IMR-90 (cell line): ENCODE measurements at regions not wholly inside any gene's neighbourhood (a gene's known extent, or its start where the extent isn't known, plus 50 kb on each side); places are given as distances from the start of the nearest gene placed in this dataset.

Experiments used
- ATAC-seq: fragments of 200-7000 bp; cut with Tn5 transposase; 2 replicates; pipeline ENCODE4 v1.9.1; 2020; ENCODE audit warnings: low read depth, mild to moderate bottlenecking, moderate library complexity
- BruUV-seq: library from RNA; stranded (reverse); fragments of 400-500 nt; replicated peaks from 2 replicates; lab custom pipeline; 2021; lab: Mats Ljungman, UMichigan
- CTCF ChIA-PET: fragments of 300-600 bp; formaldehyde crosslinking; extraction: SDS; loops from one replicate; lab custom pipeline; 2021; ENCODE audit warnings: antibody characterized with exemption; lab: Yijun Ruan, JAX
- POLR2A ChIA-PET: fragments of 300-600 bp; sonication (Branson Sonifier 250); formaldehyde crosslinking; loops from one replicate; lab custom pipeline; 2022; ENCODE audit warnings: antibody characterized with exemption; ENCODE audit not compliant: unreplicated experiment; lab: Charles Lee
- DNase-seq: peaks from one replicate; pipeline ENCODE4 v3.0.0; 2013
- H2AFZ ChIP-seq: replicated peaks from 2 replicates; pipeline ENCODE3; 2013; ENCODE audit warnings: low read length, mild to moderate bottlenecking; ENCODE audit not compliant: poor library complexity
- H2AK5ac ChIP-seq: 2 replicates; pipeline ENCODE4 v1.6.1; 2013; ENCODE audit warnings: low read depth, low read length, inconsistent platforms
- H2AK9ac ChIP-seq: replicated peaks from 2 replicates; pipeline ENCODE3; 2013; ENCODE audit warnings: mild to moderate bottlenecking, low read depth, low read length, moderate library complexity; ENCODE audit not compliant: poor library complexity
- H2BK120ac ChIP-seq: 2 replicates; pipeline ENCODE4 v1.6.1; 2013; ENCODE audit warnings: low read depth, low read length, inconsistent platforms
- H2BK15ac ChIP-seq: 3 replicates; pipeline ENCODE4 v1.6.1; 2013; ENCODE audit warnings: low read depth, low read length, inconsistent platforms
- H2BK20ac ChIP-seq: 2 replicates; pipeline ENCODE4 v1.6.1; 2013; ENCODE audit warnings: low read depth, mild to moderate bottlenecking, inconsistent platforms, low read length, moderate library complexity
- H2BK5ac ChIP-seq: 2 replicates; pipeline ENCODE4 v1.6.1; 2013; ENCODE audit warnings: mild to moderate bottlenecking, low read depth, low read length, inconsistent platforms; ENCODE audit not compliant: poor library complexity, severe bottlenecking
- H3K14ac ChIP-seq: replicated peaks from 2 replicates; pipeline ENCODE4 v1.6.1; 2013; ENCODE audit warnings: low read depth, low read length, inconsistent platforms
- H3K18ac ChIP-seq: 2 replicates; pipeline ENCODE4 v1.6.1; 2013; ENCODE audit warnings: low read depth, low read length, control low read depth
- H3K23ac ChIP-seq: 2 replicates; pipeline ENCODE4 v1.6.1; 2013; ENCODE audit warnings: low read depth, low read length, inconsistent platforms
- H3K27ac ChIP-seq: 2 replicates; pipeline ENCODE4 v1.5.1; 2013; ENCODE audit warnings: mild to moderate bottlenecking, control low read depth, low read length; ENCODE audit not compliant: insufficient read depth
- H3K27me3 ChIP-seq: 2 replicates; pipeline ENCODE4 v1.6.1; 2013; ENCODE audit warnings: low read length; ENCODE audit not compliant: control insufficient read depth, insufficient read depth
- H3K36me3 ChIP-seq: 2 replicates; pipeline ENCODE4 v1.6.1; 2013; ENCODE audit warnings: low read length, mixed read lengths; ENCODE audit not compliant: control insufficient read depth, insufficient read depth
- H3K4ac ChIP-seq: 2 replicates; pipeline ENCODE4 v1.6.1; 2013; ENCODE audit warnings: low read depth, low read length, inconsistent platforms
- H3K4me1 ChIP-seq: 2 replicates; pipeline ENCODE4 v1.6.1; 2013; ENCODE audit warnings: low read length, mixed read lengths; ENCODE audit not compliant: control insufficient read depth, insufficient read depth
- H3K4me2 ChIP-seq: 2 replicates; pipeline ENCODE4 v1.6.1; 2013; ENCODE audit warnings: low read depth, mild to moderate bottlenecking, control low read depth, low read length, moderate library complexity
- H3K4me3 ChIP-seq: 2 replicates; pipeline ENCODE4 v1.5.1; 2013; ENCODE audit warnings: low read depth, mild to moderate bottlenecking, control low read depth, low read length, moderate library complexity; ENCODE audit not compliant: insufficient read depth
- H3K56ac ChIP-seq: 2 replicates; pipeline ENCODE4 v1.6.1; 2013; ENCODE audit warnings: low read length, inconsistent platforms; ENCODE audit not compliant: insufficient read depth; ENCODE audit errors: extremely low read depth
- H3K79me1 ChIP-seq, 2 experiments: 2 replicates each; pipeline ENCODE4 v1.6.1; 2013; ENCODE audit warnings: low read length in 2 of 2, inconsistent platforms in 1 of 2, low read depth in 1 of 2
- H3K9ac ChIP-seq: 2 replicates; pipeline ENCODE4 v1.6.1; 2013; ENCODE audit warnings: low read depth, low read length, control low read depth
- H3K9me1 ChIP-seq: 2 replicates; pipeline ENCODE4 v1.6.1; 2013; ENCODE audit warnings: low read length, inconsistent platforms; ENCODE audit not compliant: insufficient read depth
- H3K9me3 ChIP-seq: 2 replicates; pipeline ENCODE4 v1.6.1; 2013; ENCODE audit warnings: low read length; ENCODE audit not compliant: control insufficient read depth, insufficient read depth
- H4K20me1 ChIP-seq: 2 replicates; pipeline ENCODE4 v1.6.1; 2013; ENCODE audit warnings: low read length, inconsistent platforms; ENCODE audit not compliant: insufficient read depth
- H4K5ac ChIP-seq: 2 replicates; pipeline ENCODE4 v1.6.1; 2013; ENCODE audit warnings: mild to moderate bottlenecking, low read depth, low read length, control low read depth
- H4K8ac ChIP-seq, 2 experiments: 2 replicates each; pipeline ENCODE4 v1.6.1; 2013; ENCODE audit warnings: low read depth in 2 of 2, low read length in 2 of 2, control low read depth in 1 of 2, inconsistent platforms in 1 of 2
- H4K91ac ChIP-seq: 2 replicates; pipeline ENCODE4 v1.6.1; 2013; ENCODE audit warnings: low read depth, low read length, inconsistent platforms; ENCODE audit not compliant: insufficient read depth
- BHLHE40 ChIP-seq: fragments of 150-350 bp; IDR thresholded peaks from 2 replicates; pipeline ENCODE4 v1.6.1; 2016; ENCODE audit warnings: mild to moderate bottlenecking, low read depth, low read length
- CEBPB ChIP-seq: IDR thresholded peaks from 2 replicates; pipeline ENCODE4 v1.6.1; 2012; ENCODE audit warnings: low read depth, low read length, improper control_type of control experiment
- CHD1 ChIP-seq: IDR thresholded peaks from 2 replicates; pipeline ENCODE4 v1.6.1; 2012; ENCODE audit warnings: low read depth, low read length, improper control_type of control experiment
- ELK1 ChIP-seq: fragments of 150-350 bp; IDR thresholded peaks from 2 replicates; pipeline ENCODE4 v1.6.1; 2016; ENCODE audit warnings: low read depth, mild to moderate bottlenecking, low read length, moderate library complexity, borderline replicate concordance
- FOS ChIP-seq: fragments of 150-350 bp; IDR thresholded peaks from 2 replicates; pipeline ENCODE4 v1.6.1; 2016; ENCODE audit warnings: low read depth, low read length
- MAFK ChIP-seq: IDR thresholded peaks from 2 replicates; pipeline ENCODE4 v1.6.1; 2012; ENCODE audit warnings: low read depth, low read length, improper control_type of control experiment
- MAZ ChIP-seq: IDR thresholded peaks from 2 replicates; pipeline ENCODE4 v1.6.1; 2012; ENCODE audit warnings: low read depth, mild to moderate bottlenecking, low read length, improper control_type of control experiment, moderate library complexity, borderline replicate concordance
- MXI1 ChIP-seq: IDR thresholded peaks from 2 replicates; pipeline ENCODE4 v1.6.1; 2012; ENCODE audit warnings: low read depth, mild to moderate bottlenecking, low read length, moderate library complexity, borderline replicate concordance
- NFE2L2 ChIP-seq: fragments of 150-350 bp; IDR thresholded peaks from 2 replicates; pipeline ENCODE4 v1.6.1; 2016; ENCODE audit warnings: low read depth, mild to moderate bottlenecking, low read length
- POLR2A ChIP-seq: IDR thresholded peaks from 2 replicates; pipeline ENCODE4 v1.6.1; 2012; ENCODE audit warnings: mild to moderate bottlenecking, low read depth, low read length
- RAD21 ChIP-seq: IDR thresholded peaks from 2 replicates; pipeline ENCODE4 v1.6.1; 2012; ENCODE audit warnings: low read length, improper control_type of control experiment
- RCOR1 ChIP-seq: IDR thresholded peaks from 2 replicates; pipeline ENCODE4 v1.6.1; 2012; ENCODE audit warnings: mild to moderate bottlenecking, low read length, improper control_type of control experiment; ENCODE audit not compliant: insufficient replicate concordance
- RFX5 ChIP-seq: IDR thresholded peaks from 2 replicates; pipeline ENCODE4 v1.8.0; 2012; ENCODE audit warnings: low read depth, mild to moderate bottlenecking, low read length, moderate library complexity
- SMC3 ChIP-seq: fragments of 150-350 bp; IDR thresholded peaks from 2 replicates; pipeline ENCODE4 v1.6.1; 2016; ENCODE audit warnings: low read depth, mild to moderate bottlenecking, antibody characterized with exemption, low read length, moderate library complexity
- WGBS, 2 experiments: methylation state at CpG; one replicate each; pipeline versions ENCODE4 v1.1.5 to v1.1.7; 2013; ENCODE audit warnings: missing lambda C conversion rate in 2 of 2; ENCODE audit not compliant: insufficient read length in 1 of 2; ENCODE audit errors: extremely low coverage in 2 of 2; 5-methylcytosine and 5-hydroxymethylcytosine counted together
- dilution Hi-C: fragments of 300-500 bp; cut with HindIII; formaldehyde crosslinking; loops from one replicate; pipeline ENCODE4 v1.14.3; 2018; ENCODE audit warnings: low sequenced_read_pairs; ENCODE audit not compliant: unreplicated experiment
- in situ Hi-C: fragments of 300-500 bp; cut with MboI; formaldehyde crosslinking; loops from 3 replicates; pipeline ENCODE4 v1.14.3; 2019; ENCODE audit warnings: low sequenced_read_pairs, inconsistent platforms, mixed read lengths
- intact Hi-C: fragments of 100-400 bp; cut with micrococcal nuclease; formaldehyde crosslinking; loops from 2 replicates; pipeline ENCODE4 v1.10.0; 2022
- TF ChIP-seq, protein P1 (sequence below): conservative IDR thresholded peaks from 2 replicates; pipeline ENCODE4 v1.5.1; 2012; ENCODE audit warnings: mild to moderate bottlenecking, low read depth, low read length, improper control_type of control experiment
- TF ChIP-seq, protein P2 (sequence below): fragments of 150-350 bp; IDR thresholded peaks from 2 replicates; pipeline ENCODE4 v1.6.1; 2017; ENCODE audit warnings: mild to moderate bottlenecking, antibody characterized with exemption, low read length, low read depth

DNA sequence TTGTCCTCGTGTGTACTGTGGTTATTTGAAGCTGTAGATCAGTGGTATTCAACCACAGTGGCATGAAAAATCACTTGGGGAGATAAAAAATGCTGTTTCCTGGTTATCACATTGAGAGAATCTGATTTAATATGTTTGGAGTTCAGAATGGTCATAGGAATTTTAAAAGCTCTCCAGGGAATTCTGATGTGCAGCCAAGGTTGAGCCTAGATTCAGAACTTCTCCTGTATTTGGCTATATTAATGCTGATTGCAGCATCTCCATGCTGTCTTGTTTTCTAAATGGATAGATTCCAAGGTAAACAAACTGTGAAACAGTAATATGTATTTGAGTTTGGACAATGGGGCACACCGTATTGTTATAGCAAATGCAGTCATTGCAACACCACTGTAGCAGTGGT is 982.2 kb upstream of the FBXO33 start:
- Histone ChIP-seq H3K27me3 (no peaks in the 10 kb centered on the region), H3K27ac (no peak overlapping the region), H2AK9ac (no peak overlapping the region), H3K18ac (no peak overlapping the region), H3K4me2 (no peak overlapping the region), H3K79me1 (no peaks in the 10 kb centered on the region), H2BK15ac (no peak overlapping the region), H2BK5ac (no peak overlapping the region), H4K91ac (no peak overlapping the region), H3K56ac (no peak overlapping the region), H3K9me1 (no peaks in the 10 kb centered on the region), H4K5ac (no peak overlapping the region), H3K4me3 (no peak overlapping the region), H3K9me3 (0 out of 2 replicates have a peak, but pooled peaks cover 4% of the 10 kb centered on the region), H2AK5ac (no peak overlapping the region), H3K9ac (no peak overlapping the region), H3K4ac (no peak overlapping the region), H2BK20ac (no peak overlapping the region), H3K36me3 (no peaks in the 10 kb centered on the region), H3K23ac (no peak overlapping the region), H4K20me1 (no peaks in the 10 kb centered on the region), H4K8ac (no peak overlapping the region), H2AFZ (no peak overlapping the region), H2BK120ac (no peak overlapping the region), H3K14ac (no peak overlapping the region), H3K4me1 (no peaks in the 10 kb centered on the region)
- in situ Hi-C loops (no loop called here), intact Hi-C loops (no loop called here), dilution Hi-C loops (no loop called here)
- BruUV-seq: no TSS peak
- TF ChIP-seq MXI1: no peak
- TF ChIP-seq MAZ: no peak
- TF ChIP-seq MAFK: no peak
- TF ChIP-seq ELK1: no peak
- no peak for TF ChIP-seq RFX5
- TF ChIP-seq POLR2A: no peak
- TF ChIP-seq CHD1: no peak
- TF ChIP-seq, protein P1, sequence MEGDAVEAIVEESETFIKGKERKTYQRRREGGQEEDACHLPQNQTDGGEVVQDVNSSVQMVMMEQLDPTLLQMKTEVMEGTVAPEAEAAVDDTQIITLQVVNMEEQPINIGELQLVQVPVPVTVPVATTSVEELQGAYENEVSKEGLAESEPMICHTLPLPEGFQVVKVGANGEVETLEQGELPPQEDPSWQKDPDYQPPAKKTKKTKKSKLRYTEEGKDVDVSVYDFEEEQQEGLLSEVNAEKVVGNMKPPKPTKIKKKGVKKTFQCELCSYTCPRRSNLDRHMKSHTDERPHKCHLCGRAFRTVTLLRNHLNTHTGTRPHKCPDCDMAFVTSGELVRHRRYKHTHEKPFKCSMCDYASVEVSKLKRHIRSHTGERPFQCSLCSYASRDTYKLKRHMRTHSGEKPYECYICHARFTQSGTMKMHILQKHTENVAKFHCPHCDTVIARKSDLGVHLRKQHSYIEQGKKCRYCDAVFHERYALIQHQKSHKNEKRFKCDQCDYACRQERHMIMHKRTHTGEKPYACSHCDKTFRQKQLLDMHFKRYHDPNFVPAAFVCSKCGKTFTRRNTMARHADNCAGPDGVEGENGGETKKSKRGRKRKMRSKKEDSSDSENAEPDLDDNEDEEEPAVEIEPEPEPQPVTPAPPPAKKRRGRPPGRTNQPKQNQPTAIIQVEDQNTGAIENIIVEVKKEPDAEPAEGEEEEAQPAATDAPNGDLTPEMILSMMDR: no peak
- no peak for TF ChIP-seq RAD21
- TF ChIP-seq CEBPB: no peak
- TF ChIP-seq RCOR1: no peak
- TF ChIP-seq NFE2L2: no peak
- TF ChIP-seq, protein P2, sequence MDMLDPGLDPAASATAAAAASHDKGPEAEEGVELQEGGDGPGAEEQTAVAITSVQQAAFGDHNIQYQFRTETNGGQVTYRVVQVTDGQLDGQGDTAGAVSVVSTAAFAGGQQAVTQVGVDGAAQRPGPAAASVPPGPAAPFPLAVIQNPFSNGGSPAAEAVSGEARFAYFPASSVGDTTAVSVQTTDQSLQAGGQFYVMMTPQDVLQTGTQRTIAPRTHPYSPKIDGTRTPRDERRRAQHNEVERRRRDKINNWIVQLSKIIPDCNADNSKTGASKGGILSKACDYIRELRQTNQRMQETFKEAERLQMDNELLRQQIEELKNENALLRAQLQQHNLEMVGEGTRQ: no peak
- TF ChIP-seq FOS: no peak
- no peak for TF ChIP-seq BHLHE40
- TF ChIP-seq SMC3: no peak
- ChIA-PET CTCF (no interaction called here), POLR2A (no interaction called here)
- WGBS, 2 experiments: 0% methylated on average over 1 of the region's 2 CpGs; no CpG with 5 or more reads in 1 of the 2 experiments
- ATAC-seq: no peak
- DNase-seq: no peak
